Fibroblast of skin of right biceps (primary cell): ENCODE measurements at regions not wholly inside any gene's neighbourhood (a gene's known extent, or its start where the extent isn't known, plus 50 kb on each side); places are given as distances from the start of the nearest gene placed in this dataset.
A peak's percentile ranks its signal among the peaks of the same experiment; 100 is the strongest.
"Not testable (repeated sequence)": the region's sequence is repeated elsewhere in the genome, so short reads cannot be mapped to it uniquely, and the experiment has no call there.

Experiments
- DNase-seq: peaks from one replicate; pipeline ENCODE4 v3.0.0-alpha.2; 2013

DNA sequence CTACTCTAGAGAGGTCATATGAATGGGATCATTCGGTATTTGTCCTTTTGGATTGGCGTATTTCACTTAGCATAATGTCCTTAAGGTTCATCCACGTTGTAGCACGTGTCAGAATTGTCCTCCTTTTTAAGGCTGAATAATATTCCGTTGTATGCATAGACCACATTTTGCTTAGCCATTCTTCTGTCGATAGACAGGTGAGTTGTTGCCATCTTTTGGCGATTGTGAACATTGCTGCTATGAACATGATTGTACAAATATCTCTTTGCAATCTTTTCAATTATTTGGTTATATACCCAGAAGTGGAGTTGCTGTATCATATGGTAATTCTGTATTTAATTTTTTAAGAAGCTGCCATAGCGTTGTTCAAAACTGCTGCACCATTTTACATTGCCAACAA lies 52.4 kb upstream of the GOLGA8J start:
- no peak for DNase-seq

DNA sequence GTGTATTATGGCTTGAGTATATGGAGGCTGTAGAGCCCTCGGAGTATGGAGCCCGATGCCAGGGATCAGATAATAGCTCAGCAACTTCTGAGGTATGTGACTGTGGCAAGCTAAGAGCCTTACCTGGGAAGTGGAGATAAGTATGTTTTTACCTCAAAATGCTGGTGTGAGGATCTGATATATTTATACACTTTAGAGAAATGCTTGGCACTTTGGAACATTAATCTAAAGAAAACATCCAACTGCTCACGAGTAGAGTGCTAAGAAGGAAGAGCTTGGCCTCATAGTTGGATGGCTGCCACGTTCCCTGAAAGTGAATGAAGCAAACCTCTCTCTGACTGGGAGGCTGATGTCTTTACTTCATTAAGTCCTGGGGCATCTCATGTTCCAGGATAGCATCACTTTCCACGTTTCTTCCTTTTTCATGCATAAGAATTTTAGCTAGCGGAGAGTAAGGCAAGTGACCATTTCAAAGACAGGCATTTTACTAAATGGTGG lies 58.9 kb upstream of the GOLGA8J start:
- peak; percentile 44 for DNase-seq

DNA sequence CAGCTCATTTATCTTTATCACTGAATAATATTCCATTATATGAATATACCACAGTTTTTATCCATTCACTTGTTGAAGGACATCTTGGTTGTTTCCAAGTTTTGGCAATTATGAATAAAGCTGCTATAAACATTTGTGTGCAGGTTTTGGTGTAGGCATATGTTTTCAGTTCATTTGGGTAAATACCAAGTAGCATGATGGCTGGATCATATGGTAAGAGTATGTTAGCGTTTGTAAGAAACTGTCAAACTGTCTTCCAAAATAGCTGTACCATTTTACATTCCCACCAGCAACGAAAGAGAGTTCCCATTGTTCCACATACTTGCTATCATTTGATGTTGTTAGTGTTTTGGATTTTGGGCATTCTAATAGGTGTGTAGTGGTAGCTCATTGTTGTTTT lies 72.0 kb upstream of the GOLGA8J start:
- DNase-seq = no peak

DNA sequence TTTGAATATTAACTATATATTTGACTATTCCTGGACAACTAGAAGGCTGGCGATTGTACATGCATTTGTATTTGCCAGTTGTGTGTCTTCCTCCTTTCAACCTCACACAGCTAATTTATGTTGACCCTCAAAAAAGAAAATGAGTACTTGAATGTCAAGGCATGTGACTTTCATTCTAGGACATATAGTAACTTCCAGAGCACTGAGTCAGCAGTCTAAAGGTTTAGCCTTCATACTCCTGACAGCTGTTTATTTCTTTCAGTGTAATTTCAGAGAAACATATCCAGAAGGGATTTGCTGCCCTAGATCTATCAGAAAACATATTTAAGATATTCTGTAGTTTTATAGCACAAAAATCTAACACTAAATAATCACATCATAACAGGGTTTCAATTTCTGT lies 74.6 kb upstream of the GOLGA8J start:
- no peak for DNase-seq

DNA sequence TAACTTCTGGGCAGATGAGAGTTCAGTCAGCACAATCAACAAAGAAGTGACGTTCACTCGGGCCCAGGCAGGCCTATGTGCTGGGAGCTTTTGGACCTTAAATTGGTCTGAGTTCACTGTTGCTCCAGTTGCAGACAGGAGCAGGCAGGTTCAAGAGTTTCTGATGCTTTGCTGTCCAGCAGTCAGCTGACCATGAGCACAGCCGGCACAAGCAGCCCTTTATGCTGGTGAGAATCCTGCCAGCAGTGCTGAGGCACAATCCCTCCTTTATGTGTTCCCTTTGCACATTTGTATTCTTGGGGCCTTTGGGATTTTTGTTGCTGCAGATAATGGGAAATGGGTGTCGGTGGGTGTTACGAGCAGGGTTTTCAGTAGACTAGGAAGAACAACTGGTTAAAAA lies 81.2 kb upstream of the GOLGA8J start:
- no peak for DNase-seq

DNA sequence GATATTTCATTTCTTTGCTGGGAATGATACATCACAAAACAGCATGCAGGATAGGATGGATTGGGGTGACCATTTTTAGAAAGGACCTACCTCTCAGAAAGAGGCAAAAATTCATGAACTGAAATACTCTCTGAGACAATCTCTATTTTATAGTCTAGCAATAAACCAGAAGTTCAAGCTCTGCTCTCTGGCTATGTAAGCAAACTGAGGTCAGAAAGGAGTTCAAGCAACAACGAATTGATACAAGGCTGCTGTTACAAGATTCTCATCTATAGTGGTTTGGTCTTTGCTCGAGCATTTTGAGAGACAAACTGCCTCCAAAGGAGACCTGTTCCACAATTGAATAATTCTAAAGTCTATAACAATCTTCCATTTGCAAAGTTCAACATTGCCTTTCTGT lies 84.7 kb upstream of the GOLGA8J start:
- no peak for DNase-seq

DNA sequence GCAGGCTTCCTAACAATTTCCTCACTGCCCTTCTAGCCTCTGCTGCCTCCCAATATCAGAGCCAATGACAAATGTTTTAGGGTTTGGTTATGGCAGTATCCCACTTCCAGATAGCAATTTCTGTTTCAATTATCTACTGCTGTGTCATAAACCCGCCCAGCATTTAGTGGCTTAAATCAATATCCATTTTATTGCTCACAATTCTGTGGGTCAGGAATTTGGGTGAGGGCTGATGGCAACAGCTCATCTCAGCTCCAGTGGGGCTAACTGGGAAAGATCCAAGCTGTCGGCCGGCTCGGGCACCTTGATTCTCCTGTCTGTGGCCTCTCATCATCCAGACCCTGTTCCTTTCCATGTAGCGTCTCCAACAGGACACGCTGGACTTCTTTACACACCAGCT lies 85.3 kb upstream of the GOLGA8J start:
- no peak for DNase-seq

DNA sequence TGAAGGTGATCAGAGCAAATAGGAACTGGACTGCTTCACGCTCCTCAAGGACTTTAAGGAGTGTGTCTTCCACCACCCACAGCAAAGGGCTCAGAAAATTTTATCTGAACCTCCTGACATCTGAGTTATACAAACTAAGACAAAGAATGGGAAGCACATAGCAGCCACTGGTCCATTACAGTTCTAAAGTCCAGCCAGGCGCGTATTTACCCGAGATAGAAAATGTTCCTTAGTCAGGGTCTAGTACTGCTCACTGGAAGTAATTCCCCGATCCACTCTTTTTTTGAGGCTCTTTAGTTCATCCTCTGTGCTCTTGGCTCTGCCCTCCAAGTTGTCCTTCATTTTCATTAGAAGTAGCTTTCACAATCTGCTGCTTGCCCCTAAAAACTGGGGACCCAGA lies 88.5 kb upstream of the GOLGA8J start:
- no peak for DNase-seq

DNA sequence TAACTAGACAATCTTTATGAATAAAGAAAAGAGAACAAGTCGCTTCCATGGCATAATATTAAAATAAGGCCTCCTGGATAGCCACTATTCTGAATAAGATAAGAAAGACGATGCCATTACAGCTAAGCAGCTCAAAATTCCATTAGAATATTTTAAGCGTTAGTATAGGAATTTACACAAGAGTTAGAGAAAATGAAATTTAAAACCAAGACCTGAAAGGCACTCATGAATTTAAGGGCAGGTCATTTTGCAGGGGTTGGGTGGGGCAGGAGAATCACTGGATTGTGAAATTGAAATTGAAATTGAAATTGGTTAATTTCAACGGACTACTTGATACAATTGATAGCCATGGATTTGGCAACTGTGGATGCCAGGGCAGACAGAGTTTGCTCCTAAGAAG lies 91.8 kb upstream of the GOLGA8J start:
- no peak for DNase-seq

DNA sequence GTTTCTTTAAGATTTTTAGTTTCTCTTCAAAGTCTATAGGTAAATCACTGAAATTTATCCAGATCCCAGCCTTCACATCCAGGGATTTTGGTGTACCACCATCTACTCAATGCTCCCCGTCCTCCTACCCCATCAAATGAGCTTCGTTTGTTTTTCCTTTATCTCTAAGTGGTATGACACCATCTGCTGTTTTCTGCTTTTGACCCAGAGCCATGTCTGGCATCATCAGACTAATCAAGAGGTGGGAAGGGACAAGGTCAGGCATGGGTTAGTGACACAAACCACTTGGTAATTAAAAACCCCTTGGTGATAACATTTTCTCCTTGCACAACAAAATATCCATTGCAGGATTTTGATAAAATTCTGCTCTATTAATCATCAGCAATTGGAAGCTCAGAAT lies 92.7 kb upstream of the GOLGA8J start:
- DNase-seq = no peak

DNA sequence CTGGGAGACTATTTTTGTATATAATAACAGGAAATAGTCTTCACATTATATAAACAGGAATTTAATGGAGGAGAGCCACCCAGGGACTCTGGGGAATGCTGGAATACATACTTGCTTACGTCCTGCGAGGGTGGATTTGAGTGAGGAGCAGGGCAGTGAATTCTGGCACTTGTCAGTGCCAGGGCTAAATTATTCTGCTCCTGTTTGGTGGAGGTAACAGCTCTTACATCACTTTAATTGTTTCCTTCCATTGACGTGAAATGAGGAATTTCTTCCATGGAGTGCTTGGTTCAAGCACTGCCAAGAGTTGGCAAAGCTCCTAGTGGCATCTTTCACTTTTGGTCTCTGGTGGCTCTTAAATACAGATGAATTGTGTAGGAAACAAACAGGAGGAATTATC lies 94.1 kb upstream of the GOLGA8J start:
- peak; percentile 14 for DNase-seq

DNA sequence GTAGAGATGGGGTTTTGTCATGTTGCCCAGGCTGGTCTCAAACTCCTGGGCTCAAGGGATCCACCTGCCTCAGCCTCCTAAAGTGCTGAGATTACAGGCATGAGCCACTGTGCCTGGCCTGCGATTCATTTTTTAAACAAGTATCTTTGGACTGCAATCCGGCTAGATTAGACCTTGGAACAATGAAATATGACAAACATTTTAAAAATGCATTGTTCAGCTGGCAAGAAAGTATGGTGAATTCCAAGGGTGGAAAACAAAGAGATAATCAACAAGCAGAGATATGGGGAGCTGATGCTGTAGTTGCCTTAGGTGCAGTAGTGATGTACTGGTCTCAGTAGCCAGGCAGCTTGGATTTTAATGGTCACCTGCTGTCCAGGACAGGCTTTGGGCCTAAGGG lies 95.8 kb upstream of the GOLGA8J start:
- DNase-seq = no peak

DNA sequence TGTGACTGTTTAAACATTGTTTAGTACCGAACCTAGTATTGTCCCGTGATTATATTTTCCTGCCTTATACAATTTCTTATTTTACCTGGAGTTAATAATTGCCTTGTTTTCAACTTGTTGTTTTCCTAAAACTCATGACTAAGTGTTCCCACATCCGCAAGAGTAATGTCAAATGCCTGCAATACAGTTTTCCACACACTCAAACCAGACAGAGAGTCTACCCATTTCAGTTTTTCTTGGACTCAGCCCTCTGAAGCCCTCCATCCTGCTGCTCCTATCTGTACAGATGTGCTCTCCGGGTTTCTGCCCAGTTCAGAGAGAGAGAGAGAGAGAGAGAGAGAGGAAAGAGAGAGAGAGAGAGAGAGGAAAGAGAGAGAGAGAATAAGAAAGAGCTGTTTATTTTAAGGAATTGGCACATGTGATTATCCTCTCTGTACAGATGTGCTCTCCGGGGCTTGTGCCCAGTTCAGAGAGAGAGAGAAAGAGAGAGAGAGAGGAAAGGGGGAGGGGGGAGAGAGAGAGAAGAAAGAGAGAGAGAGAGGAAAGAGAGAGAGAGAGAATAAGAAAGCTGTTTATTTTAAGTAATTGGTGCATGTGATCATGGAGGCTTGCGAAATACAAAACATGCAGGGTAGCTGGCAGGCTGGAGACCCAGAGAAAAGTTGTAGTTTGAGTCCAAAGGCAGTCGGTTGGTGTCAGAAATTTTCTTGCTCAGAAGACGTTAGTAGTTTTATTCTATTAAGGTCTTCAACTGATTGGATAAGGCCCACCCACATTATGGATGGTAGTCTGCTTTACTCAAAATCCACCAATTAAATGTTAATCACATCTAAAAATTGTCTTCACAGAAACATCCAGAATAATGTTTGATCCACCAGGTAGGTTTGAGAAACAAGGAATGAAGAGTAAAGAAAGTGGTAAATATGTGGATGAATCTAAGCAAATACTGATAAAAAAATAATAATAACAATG lies 104.1 kb upstream of the GOLGA8J start:
- no peak for DNase-seq

DNA sequence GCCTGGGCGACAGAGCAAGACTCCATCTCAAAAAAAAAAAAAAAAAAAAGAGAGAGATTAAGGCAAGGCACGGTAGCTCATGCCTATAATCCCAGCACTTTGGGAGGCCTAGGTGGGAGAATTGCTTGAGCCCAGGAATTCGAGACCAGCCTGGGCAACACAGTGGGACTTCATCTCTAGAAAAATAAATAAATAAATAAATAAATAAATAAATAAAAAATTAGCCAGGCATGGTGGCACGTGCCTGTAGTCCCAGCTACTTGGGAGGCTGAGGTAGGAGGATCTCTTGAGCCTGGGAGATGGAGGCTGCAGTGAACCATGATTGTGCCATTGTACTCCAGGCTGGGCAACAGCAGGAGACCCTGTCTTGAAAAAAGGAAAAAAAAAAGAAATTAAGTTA lies 108.7 kb upstream of the GOLGA8J start:
- DNase-seq = not testable (repeated sequence)

DNA sequence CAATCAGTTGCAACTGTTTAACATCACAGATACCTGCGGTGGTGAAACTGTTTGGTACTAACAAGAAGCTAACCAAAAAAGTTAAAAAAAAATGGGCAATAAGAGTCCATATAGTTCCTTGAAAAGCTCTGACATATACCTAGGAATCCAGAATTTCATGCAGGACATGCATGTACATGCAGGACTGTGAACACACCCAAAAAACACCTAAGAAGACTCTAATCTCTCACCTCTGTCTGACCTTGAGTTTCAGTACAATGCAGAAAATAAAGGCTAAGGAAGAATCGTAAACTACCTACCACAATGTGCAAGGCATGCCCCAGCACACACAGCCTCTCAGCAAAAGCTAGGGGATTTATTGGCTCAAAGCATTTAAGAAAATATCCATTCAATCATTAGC lies 110.7 kb upstream of the GOLGA8J start:
- DNase-seq = no peak

DNA sequence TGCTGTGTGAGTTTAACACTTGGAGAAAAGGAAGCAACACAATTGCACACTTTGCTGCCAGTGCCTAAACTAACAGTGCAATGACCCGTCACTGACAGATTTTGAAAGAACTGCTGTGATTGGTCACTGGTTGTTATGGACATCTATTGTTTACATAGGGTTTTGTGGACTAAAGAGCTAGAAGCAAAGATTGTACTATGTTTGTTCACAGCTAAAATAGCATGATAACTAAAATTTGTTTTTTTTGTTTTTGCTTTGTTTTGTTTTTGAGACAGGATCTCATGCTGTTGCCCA lies 112.4 kb upstream of the GOLGA8J start:
- no peak for DNase-seq

DNA sequence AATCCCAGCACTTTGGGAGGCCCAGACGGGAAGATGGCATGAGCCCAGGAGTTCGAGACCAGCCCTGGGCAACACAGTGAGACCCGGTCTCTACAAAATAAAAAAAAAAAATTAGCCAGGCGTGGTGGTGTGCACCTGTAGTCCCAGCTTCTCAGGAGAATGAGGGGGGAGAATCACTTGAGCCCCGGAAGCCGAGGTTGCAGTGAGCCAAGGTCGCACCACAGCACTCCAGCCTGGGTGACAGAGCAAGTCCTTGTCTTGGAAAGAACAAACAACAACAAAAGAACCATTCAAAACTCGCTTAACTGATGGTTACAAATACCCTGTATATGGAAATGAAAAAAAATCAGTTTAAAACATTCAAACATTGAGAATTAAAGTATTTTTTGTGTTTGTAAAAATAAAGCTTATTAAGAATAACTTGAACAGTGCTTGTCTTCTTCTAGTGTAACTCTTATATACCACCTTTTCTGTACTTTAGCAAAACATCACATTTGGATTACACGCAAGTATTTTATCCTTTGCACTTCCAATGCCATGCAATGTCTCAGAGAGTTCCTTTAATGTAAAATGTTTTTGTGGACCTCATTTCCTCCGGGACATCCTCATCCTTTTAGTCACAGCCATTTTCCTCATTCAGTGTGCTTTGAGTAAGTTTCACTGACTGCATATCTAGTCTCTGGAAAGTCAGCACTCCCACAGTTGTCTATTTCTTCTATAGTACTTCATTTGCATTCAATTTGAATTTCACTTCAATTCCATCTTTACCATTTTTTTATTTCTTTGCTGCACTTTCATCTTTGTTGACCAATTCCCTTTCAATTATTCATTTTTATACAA lies 113.0 kb upstream of the GOLGA8J start:
- no peak for DNase-seq

DNA sequence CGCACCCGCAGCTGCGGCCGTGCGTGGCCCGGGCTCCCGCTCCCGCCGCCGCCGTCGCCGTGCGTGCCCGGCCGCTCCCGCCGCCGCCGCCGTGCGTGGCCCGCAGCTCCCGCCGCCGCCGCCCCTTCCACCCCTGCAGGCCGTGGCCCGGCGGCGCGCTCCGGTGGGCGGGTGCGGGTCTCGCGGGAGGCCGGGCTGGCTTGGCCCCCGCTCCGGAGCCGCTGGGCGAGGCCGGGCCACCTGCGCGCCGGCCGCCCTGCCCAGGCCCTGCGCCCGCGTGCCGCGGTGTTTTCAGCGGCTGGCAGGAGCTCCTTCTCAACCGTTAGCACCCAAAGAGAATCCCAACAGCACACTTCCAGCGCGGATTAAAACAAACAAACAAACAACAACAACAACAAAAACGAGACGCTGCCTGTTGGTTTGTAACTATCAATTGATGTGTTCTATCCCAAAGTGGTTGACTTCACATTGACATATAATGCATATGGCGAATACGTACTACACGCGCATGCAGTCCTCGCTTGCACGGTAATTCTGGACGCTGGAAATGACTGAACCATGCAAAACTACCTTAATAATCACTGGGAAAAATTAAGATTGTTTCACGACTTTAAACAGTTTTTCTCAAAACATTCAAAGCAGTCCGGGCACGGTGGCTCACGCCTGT lies 113.7 kb upstream of the GOLGA8J start:
- DNase-seq = no peak

DNA sequence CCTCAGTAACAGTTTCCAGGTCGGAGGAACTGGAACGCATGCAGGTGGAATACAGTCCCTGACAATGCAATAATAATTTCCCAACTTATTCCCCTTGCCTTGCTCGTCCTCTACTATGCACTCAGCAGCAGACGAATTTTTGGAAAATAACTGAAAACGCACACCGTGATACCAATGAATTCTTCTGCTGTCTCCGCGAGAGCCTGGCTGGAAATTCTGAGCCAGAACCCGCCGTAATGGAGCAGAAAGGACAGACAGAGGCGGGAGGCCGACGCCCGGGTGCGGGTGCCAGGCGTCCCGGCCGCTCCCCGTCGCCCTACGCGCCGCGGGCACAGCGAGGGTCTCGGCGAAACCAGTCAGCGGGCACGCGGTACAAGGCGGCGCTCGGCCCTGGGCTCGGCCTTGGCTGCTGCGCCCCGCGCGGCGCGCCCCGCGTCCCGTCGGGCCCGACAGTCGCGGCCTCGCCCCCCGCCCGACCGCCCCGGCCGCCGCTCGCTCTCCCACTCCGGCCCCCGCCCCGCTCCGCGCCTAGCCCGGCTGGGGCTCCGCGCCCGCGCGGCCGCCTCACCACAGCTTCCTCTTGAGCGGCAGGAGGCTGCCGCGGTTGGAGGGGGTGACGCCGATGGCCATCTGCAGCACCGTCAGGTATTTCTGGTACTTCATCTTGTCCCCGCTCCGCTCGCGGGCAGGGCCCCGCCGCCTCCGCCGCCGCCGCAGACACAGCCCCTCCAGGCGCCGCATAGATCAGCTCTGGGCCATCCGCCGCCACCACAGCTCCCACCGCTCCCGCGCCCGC lies 114.5 kb upstream of the GOLGA8J start:
- DNase-seq = peak; percentile 16

DNA sequence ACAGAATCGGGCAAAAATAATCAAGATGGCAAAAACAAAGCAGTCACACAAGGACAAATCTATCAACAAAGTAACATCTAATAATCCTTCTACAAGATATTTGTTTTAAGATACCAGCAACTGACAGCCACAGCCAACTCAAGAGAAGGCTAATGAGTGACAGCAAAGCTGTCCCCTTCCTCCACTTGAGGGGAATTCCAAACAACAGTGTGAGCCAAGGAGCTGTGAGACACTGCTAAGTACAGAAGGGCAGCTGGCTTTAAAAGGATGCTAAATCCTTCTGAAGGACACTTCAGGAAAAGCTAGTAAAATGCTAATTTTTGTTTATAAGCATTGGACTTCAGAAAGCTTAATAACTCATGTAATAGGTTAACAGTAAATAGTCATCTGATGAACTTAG lies 120.3 kb upstream of the GOLGA8J start:
- DNase-seq = no peak

DNA sequence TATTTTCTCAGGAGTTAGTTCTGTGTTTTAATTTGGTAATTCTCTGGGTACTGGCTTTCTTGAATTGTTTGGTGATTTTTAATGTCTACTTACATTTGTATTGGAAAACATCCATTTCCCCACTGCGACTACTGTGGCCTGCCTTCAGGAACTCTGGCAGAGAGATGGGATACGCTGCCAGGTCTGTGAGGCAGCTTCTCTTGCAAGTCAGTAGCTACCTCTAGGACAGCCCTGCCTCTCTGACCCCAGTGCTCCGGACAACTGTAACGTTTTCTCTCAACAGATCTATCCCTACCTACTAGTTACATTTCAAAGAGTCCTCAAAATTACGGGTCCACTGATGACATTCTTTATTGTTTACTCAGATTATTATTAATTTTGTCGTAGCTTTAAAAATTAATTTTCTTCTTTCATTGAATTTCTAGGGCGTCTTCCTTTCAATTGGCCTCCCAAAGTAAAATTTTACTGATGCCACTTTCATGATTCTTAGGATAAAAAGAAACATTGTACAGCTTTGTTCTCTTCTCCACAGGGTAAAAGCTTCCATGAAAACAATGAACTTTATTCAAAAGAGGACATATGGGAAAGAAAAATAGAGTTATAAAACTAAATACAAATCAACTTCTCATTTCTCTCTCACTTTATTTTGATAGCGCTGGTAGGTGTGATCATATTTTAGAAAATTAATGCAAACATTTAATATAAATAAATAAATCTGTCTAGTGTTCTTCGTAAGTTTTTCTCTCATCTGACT lies 123.2 kb upstream of the GOLGA8J start:
- no peak for DNase-seq

DNA sequence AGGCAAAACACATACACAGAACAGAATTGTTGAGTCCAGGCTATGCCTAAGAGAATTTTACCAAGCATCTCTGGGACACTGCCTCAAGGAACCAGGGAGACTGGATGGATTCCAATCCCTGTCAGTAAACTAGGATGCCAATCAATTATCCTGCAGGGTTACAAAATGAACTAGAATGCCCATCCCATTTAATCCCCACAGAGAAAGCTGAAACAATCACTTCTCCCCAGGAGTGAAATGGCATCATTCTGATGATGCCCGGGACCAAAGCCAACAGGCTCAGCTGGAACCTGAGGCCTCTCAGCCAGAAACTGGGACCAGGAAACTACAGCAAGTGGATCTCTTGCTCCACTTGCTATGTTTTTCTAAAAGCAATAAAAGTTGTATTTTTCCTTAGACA lies 130.0 kb upstream of the TJP1 start:
- DNase-seq = no peak
